ENCODE measurements at regions not wholly inside any gene's neighbourhood (a gene's known extent, or its start where the extent isn't known, plus 50 kb on each side); places are given as distances from the start of the nearest gene placed in this dataset.

- TF ChIP-seq REST (IDR thresholded peaks at IDR 0.05; ENCODE audit: unreplicated experiment) (no peak), ZNF331 (CRISPR knock-in tag; IDR thresholded peaks at IDR 0.05; ENCODE audit: low read depth) (no peak)
These were observed 406.6 kb upstream of the SALL1 start (continued) for GRCh38 chr16:51557670-51558069.

- peaks cover 8% of the 10 kb centered on the region for H3K9me2 ChIP-seq (ENCODE audit: insufficient read depth)
- H3K4me1 Mint-ChIP-seq: no peaks in the 10 kb centered on the region
- H3K4me3 ChIP-seq: no peak overlapping the region
- H3K4me2 ChIP-seq: no peak overlapping the region
- H3K36me3 ChIP-seq (ENCODE audit: insufficient read depth): no peaks in the 10 kb centered on the region
- no peaks in the 10 kb centered on the region for H4K20me1 ChIP-seq (replicated peaks; ENCODE audit: insufficient read depth)
- no peak overlapping the region for H3K4me3 Mint-ChIP-seq
- peak overlapping the region; percentile 28; the same call in 1 of the 2 replicates for H2AFZ ChIP-seq
- no peaks in the 10 kb centered on the region for H3K4me1 ChIP-seq (ENCODE audit: insufficient read depth)
- H3K79me2 ChIP-seq (replicated peaks; ENCODE audit: insufficient read depth): no peaks in the 10 kb centered on the region
- no peak overlapping the region for H3K27ac Mint-ChIP-seq
- H3F3A ChIP-seq (replicated peaks; ENCODE audit: low read depth): no peaks in the 10 kb centered on the region
- H3K27ac ChIP-seq (ENCODE audit: low read depth): no peak overlapping the region
- H3K36me3 Mint-ChIP-seq (ENCODE audit: low read depth): no peaks in the 10 kb centered on the region
- H3K27me3 ChIP-seq (ENCODE audit: insufficient read depth): no peaks in the 10 kb centered on the region
- no peaks in the 10 kb centered on the region for H3K9me3 Mint-ChIP-seq
- ATAC-seq: no peak
- peaks cover 8% of the 10 kb centered on the region for H3K27me3 Mint-ChIP-seq (ENCODE audit: insufficient read depth, low read depth, poor library complexity)
- DNase-seq (ENCODE audit: low spot score): no peak
- TF ChIP-seq ZNF331 (CRISPR knock-in tag; IDR thresholded peaks at IDR 0.05; ENCODE audit: low read depth) (no peak), JUNB (IDR thresholded peaks at IDR 0.05; ENCODE audit: unreplicated experiment) (no peak), EZH2phosphoT487 (IDR thresholded peaks at IDR 0.05; ENCODE audit: unreplicated experiment) (no peak), NANOG (IDR thresholded peaks at IDR 0.05; ENCODE audit: borderline replicate concordance) (no peak), CTCF (conservative IDR thresholded peaks at IDR 0.05; ENCODE audit: low read depth in 2 of 2) (no peak), EZH2 (IDR thresholded peaks at IDR 0.05; ENCODE audit: low read depth, unreplicated experiment) (no peak), REST (IDR thresholded peaks at IDR 0.05; ENCODE audit: unreplicated experiment) (no peak), ZNF462 (CRISPR knock-in tag; IDR thresholded peaks at IDR 0.05) (no peak), ZNF114 (CRISPR knock-in tag; IDR thresholded peaks at IDR 0.05) (no peak)
These were observed 405.7 kb upstream of the SALL1 start for GRCh38 chr16:51556694-51557340.
